ENCODE measurements at regions not wholly inside any gene's neighbourhood (a gene's known extent, or its start where the extent isn't known, plus 50 kb on each side); places are given as distances from the start of the nearest gene placed in this dataset.

- TF ChIP-seq CTCF (IDR thresholded peaks at IDR 0.05; ENCODE audit: borderline replicate concordance, extremely low read depth, low read length, poor library complexity, severe bottlenecking) (no peak), EZH2 (IDR thresholded peaks at IDR 0.05; ENCODE audit: borderline replicate concordance, low read depth, low read length, severe bottlenecking) (no peak)
These were observed 116.9 kb downstream of the ETS2 start for GRCh38 chr21:38922474-38923235.
